Pancreas (tissue), 10 donors: ENCODE measurements at regions not wholly inside any gene's neighbourhood (a gene's known extent, or its start where the extent isn't known, plus 50 kb on each side); places are given as distances from the start of the nearest gene placed in this dataset.

ENCODE experiments used
- ATAC-seq, 4 donors: fragments of 200-7000 bp; cut with Tn5 transposase; one replicate each; pipeline versions ENCODE4 v1.8.0 to v1.9.1; 2020; ENCODE audit warnings: mild to moderate bottlenecking in 4 of 4, moderate library complexity in 4 of 4
- DNase-seq, 6 donors: peaks; one replicate each; pipeline ENCODE4 v3.0.0-alpha.2; 2020
- FAIRE-seq: peaks from 2 replicates; lab custom pipeline; 2012; peaks lifted over from hg19 to GRCh38; lab: Jason Lieb, UNC
- H3K27ac ChIP-seq, 4 donors: fragments of 200-600 bp; sonication (generic); 1 replicate in 3 of 4; 2 replicates in 1 of 4; pipeline versions ENCODE4 v1.5.0 to v1.8.0; 2020
- H3K27me3 ChIP-seq, 4 donors: fragments of 200-600 bp; one replicate each; pipeline ENCODE4 v1.8.0; 2021
- H3K36me3 ChIP-seq, 3 donors: fragments of 200-600 bp; sonication (generic) in 1 of 3; one replicate each; pipeline versions ENCODE4 v1.5.0 to v1.8.0; 2020 to 2021
- H3K4me1 ChIP-seq, 3 donors: fragments of 200-600 bp; one replicate each; pipeline ENCODE4 v1.8.0; 2021
- H3K4me3 ChIP-seq, 4 donors: fragments of 200-600 bp; sonication (generic) in 2 of 4; one replicate each; pipeline versions ENCODE4 v1.5.0 to v1.8.0; 2020 to 2021
- H3K9me3 ChIP-seq, 4 donors: fragments of 200-600 bp; one replicate each; pipeline ENCODE4 v1.8.0; 2021
- CTCF ChIP-seq, 4 donors: fragments of 200-600 bp; sonication (generic) in 3 of 4; IDR thresholded peaks; one replicate each; pipeline versions ENCODE4 v1.5.0 to v1.8.0; 2021; ENCODE audit warnings: antibody characterized with exemption in 4 of 4
- WGBS, 2 donors: extraction: QIAGEN DNeasy Blood & Tissue Kit; methylation state at CpG; one replicate each; pipeline ENCODE4 v1.1.7; 2013; 5-methylcytosine and 5-hydroxymethylcytosine counted together
- intact Hi-C, 3 donors: fragments of 100-400 bp; cut with DNase I; formaldehyde crosslinking; loops; one replicate each; pipeline versions ENCODE4 v1.11.1 to v1.14.2; 2022
- donor health status: healthy with polysubstance abuse.
- donor health status: DM: no; HTN: no; CAD: no; lungs with moderate emphysema.
- donor health status: DM: no; HTN: no; CAD: no.
- donor health status: control.
- donor health status: control.
- donor health status: Bipolar disorder and iron deficiency.
- donor health status: DM: yes; HTN: yes; CAD: no.
- donor health status: DM: no; HTN: no; CAD: no.
- donor health status: DM: no; HTN: no; CAD: no.
- donor health status: DM: yes; HTN: yes; CAD: no.

GRCh38 chr9:20209391-20210340, 412.6 kb downstream of the MLLT3 start:
- FAIRE-seq, result no peak
- no peak for DNase-seq
- intact Hi-C loops, result no loop called here

GRCh38 chr9:20208961-20209371, 413.3 kb downstream of the MLLT3 start:
- Histone ChIP-seq H3K36me3 (no peaks in the 10 kb centered on the region), H3K9me3 (no peaks in the 10 kb centered on the region), H3K27me3 (no peaks in the 10 kb centered on the region), H3K4me1 (no peaks in the 10 kb centered on the region), H3K27ac (no peak overlapping the region), H3K4me3 (no peak overlapping the region)
- FAIRE-seq (no peak), ATAC-seq (no peak), DNase-seq (no peak)
- 90% methylated on average over 1 of the region's 1 CpG for WGBS, 2 donors
- no peak for TF ChIP-seq CTCF (IDR thresholded peaks at IDR 0.05)
- intact Hi-C loops, result no loop called here

More at GRCh38 chr9:20209391-20210340, 412.6 kb downstream of the MLLT3 start:
- no peaks in the 10 kb centered on the region for H3K36me3 ChIP-seq
- H3K4me1 ChIP-seq, result no peaks in the 10 kb centered on the region
- no peak for TF ChIP-seq CTCF (IDR thresholded peaks at IDR 0.05)
- H3K9me3 ChIP-seq, result no peaks in the 10 kb centered on the region
- no peak for ATAC-seq
- H3K27me3 ChIP-seq, result no peaks in the 10 kb centered on the region
- WGBS, 2 donors, result 72 to 77% methylated on average over 7 of the region's 7 CpGs
- H3K27ac ChIP-seq, result no peak overlapping the region
- H3K4me3 ChIP-seq, result no peak overlapping the region

- WGBS, 2 donors, result 86 to 92% methylated on average over 5 of the region's 5 CpGs
- no peaks in the 10 kb centered on the region for H3K9me3 ChIP-seq
- H3K36me3 ChIP-seq, result no peaks in the 10 kb centered on the region
- ATAC-seq, result no peak
- FAIRE-seq, result no peak
- H3K4me3 ChIP-seq, result no peak overlapping the region
- no peaks in the 10 kb centered on the region for H3K4me1 ChIP-seq
- H3K27ac ChIP-seq, result no peak overlapping the region
- intact Hi-C loops, result no loop called here
- no peak for TF ChIP-seq CTCF (IDR thresholded peaks at IDR 0.05)
- no peak for DNase-seq
- H3K27me3 ChIP-seq, result no peaks in the 10 kb centered on the region
Observed at GRCh38 chr9:20208226-20208625, 414.1 kb downstream of the MLLT3 start.

- Histone ChIP-seq H3K36me3 (no peaks in the 10 kb centered on the region), H3K9me3 (no peaks in the 10 kb centered on the region), H3K4me3 (no peak overlapping the region), H3K4me1 (no peaks in the 10 kb centered on the region), H3K27me3 (no peaks in the 10 kb centered on the region), H3K27ac (no peak overlapping the region)
- intact Hi-C loops, result no loop called here
- no peak for TF ChIP-seq CTCF (IDR thresholded peaks at IDR 0.05)
- FAIRE-seq (no peak), DNase-seq (no peak), ATAC-seq (no peak)
- 74 to 83% methylated on average over 1 of the region's 1 CpG for WGBS, 2 donors
Observed at GRCh38 chr9:20207176-20207575, 415.1 kb downstream of the MLLT3 start.

- Histone ChIP-seq H3K27ac (no peak overlapping the region), H3K36me3 (no peaks in the 10 kb centered on the region), H3K9me3 (no peaks in the 10 kb centered on the region), H3K27me3 (no peaks in the 10 kb centered on the region), H3K4me1 (peaks cover 0 to 5% (median 3%) of the 10 kb centered on the region in 3 donors), H3K4me3 (no peak overlapping the region)
- no peak for FAIRE-seq
- no peak for DNase-seq
- no peak for ATAC-seq
- WGBS, 2 donors, result 79 to 84% methylated on average over 2 of the region's 2 CpGs
- intact Hi-C loops, result no loop called here
- TF ChIP-seq CTCF (IDR thresholded peaks at IDR 0.05), result no peak
Observed at GRCh38 chr9:20205821-20206220, 416.5 kb downstream of the MLLT3 start.
